Stimulated activated memory B cell treated with anti-CD40 and anti-IgM and Interleukin-4, amounts not matched to agents 10 μg/mL and 1 μg/mL and 100 μg/mL, for 72 hours (primary cell): ENCODE measurements at regions not wholly inside any gene's neighbourhood (a gene's known extent, or its start where the extent isn't known, plus 50 kb on each side); places are given as distances from the start of the nearest gene placed in this dataset.
"Not testable (repeated sequence)": the region's sequence is repeated elsewhere in the genome, so short reads cannot be mapped to it uniquely, and the experiment has no call there.

Experiments
- ATAC-seq: fragments of 150-1000 bp; cut with Tn5 transposase; 2 replicates; pipeline ENCODE4 v1.10.0; 2021
- H3K27ac Mint-ChIP-seq: one replicate; pipeline ENCODE4 v1.8.0; 2022; ENCODE audit warnings: mild to moderate bottlenecking, mixed read lengths
- H3K27me3 Mint-ChIP-seq: one replicate; pipeline ENCODE4 v1.8.0; 2022; ENCODE audit warnings: mixed read lengths
- H3K36me3 Mint-ChIP-seq: one replicate; pipeline ENCODE4 v1.8.0; 2022; ENCODE audit warnings: mixed read lengths
- H3K4me1 Mint-ChIP-seq: one replicate; pipeline ENCODE4 v1.8.0; 2022; ENCODE audit warnings: mixed read lengths
- H3K4me3 Mint-ChIP-seq: one replicate; pipeline ENCODE4 v1.8.0; 2022; ENCODE audit warnings: mild to moderate bottlenecking, moderate library complexity, mixed read lengths
- H3K9me3 Mint-ChIP-seq: one replicate; pipeline ENCODE4 v1.8.0; 2022; ENCODE audit warnings: mixed read lengths

DNA sequence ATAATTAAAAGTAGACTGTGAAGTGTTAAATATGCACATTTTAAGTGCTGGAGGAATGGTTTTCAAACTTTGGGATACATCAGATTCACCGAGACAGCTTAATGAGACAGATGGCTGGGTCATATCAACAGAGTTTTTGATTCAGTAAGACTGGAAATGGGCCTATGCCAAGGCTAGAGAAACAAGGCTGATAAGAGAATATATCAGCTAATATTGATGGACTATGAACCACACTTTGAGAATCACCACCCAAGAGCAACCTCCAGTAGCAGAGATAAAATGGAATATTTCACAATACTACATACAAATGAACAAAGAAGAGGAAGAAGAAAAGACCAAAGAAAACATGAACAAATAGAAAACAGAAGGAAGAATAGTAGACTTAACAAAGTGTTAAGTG lies 450.2 kb upstream of the KLHL29 start:
- Mint-ChIP-seq H3K36me3 (no peaks in the 10 kb centered on the region), H3K4me3 (no peak overlapping the region), H3K27ac (no peak overlapping the region)

DNA sequence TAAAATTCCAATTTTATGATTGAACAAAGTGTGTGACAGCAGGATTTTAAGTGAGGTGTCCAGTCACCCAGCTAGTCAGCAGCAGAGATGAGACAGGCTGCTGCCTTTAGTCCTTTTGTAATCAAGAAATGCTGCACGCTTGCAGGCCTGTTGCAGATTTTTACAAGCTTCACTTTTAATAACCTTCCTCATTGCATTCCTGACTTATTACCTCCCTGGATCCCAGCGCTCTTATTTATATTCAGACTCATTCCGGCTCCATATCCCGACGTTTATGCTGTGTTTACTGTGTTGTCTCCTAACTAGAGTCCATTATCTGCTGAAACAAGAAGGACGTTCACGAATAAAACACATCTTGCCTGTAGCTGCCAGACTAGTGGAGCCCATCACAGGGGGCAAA lies 442.5 kb upstream of the KLHL29 start:
- Mint-ChIP-seq H3K4me1 (no peaks in the 10 kb centered on the region), H3K4me3 (no peak overlapping the region), H3K27ac (no peak overlapping the region), H3K9me3 (peaks cover 2% of the 10 kb centered on the region), H3K36me3 (no peaks in the 10 kb centered on the region), H3K27me3 (no peaks in the 10 kb centered on the region)
- ATAC-seq, result no peak

More for the DNA sequence above, 450.2 kb upstream of the KLHL29 start:
- no peak for ATAC-seq
- Mint-ChIP-seq H3K9me3 (peaks cover 2% of the 10 kb centered on the region), H3K4me1 (no peaks in the 10 kb centered on the region), H3K27me3 (peaks cover 13% of the 10 kb centered on the region)

DNA sequence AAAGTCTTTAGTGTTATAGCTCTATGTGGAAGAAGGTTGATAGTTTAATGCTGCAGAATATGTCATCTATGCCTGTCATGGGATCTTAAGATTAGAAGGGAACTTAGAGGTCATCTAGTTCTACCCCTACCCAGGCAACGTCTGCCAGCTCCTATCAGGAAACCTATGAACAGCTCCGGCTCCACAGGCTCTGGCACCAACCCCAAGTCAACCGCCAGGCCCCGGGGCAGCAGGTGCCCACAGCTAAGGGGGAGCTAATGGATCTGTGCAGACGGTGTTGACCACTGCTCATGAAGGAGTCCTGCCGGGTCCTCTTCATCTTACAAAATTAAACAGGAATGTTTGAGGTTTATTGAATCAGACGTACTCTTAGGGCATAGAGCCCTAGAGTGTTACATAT lies 440.8 kb upstream of the KLHL29 start:
- Mint-ChIP-seq H3K9me3 (no peaks in the 10 kb centered on the region), H3K36me3 (no peaks in the 10 kb centered on the region), H3K4me1 (no peaks in the 10 kb centered on the region), H3K27ac (no peak overlapping the region), H3K27me3 (no peaks in the 10 kb centered on the region), H3K4me3 (no peak overlapping the region)
- ATAC-seq, result no peak

DNA sequence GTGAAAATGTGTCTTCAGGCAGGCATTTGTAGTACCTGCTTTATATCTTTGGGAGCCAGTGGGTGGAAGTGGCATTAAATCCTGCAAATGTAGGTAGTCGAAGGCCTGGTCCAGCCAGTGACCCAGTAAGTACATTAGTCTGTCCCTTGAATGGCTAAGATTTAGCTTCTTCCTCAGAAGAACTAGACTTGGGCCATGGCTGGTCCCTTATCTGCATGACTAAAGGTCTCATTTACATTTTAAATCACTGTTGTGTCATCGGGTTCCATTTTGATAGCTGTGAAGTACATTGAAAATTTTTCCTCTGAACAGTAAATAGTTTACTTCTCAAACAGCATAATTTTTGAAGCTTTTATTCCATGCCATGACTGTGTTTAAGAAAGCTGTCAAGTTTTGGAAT lies 438.4 kb upstream of the KLHL29 start:
- no peaks in the 10 kb centered on the region for H3K9me3 Mint-ChIP-seq
- H3K27me3 Mint-ChIP-seq, result no peaks in the 10 kb centered on the region
- no peaks in the 10 kb centered on the region for H3K36me3 Mint-ChIP-seq
- no peak for ATAC-seq
- no peak overlapping the region for H3K4me3 Mint-ChIP-seq
- H3K4me1 Mint-ChIP-seq, result no peaks in the 10 kb centered on the region
- H3K27ac Mint-ChIP-seq, result no peak overlapping the region

DNA sequence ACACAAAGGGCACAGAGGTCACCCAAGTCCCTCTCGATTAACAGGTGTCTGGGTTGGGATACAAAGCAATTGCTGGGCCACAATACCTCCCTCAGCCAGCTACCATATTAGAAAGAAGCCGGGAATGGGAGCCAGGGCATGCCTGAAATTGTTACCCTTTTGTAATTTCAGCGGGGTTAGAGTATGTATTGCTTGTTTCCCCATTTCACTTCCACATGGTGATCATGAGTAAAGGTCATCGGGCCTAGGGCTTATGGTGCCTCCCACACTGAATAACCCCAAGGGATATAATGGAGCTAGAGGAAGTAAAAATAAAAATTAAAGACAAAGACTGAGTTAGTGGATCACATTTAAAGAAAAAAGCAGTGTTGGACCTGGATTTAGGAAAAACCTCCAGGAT lies 437.2 kb upstream of the KLHL29 start:
- Mint-ChIP-seq H3K27ac (no peak overlapping the region), H3K9me3 (no peaks in the 10 kb centered on the region), H3K4me3 (no peak overlapping the region), H3K27me3 (no peaks in the 10 kb centered on the region), H3K36me3 (no peaks in the 10 kb centered on the region), H3K4me1 (no peaks in the 10 kb centered on the region)
- peak; percentile 77 for ATAC-seq

DNA sequence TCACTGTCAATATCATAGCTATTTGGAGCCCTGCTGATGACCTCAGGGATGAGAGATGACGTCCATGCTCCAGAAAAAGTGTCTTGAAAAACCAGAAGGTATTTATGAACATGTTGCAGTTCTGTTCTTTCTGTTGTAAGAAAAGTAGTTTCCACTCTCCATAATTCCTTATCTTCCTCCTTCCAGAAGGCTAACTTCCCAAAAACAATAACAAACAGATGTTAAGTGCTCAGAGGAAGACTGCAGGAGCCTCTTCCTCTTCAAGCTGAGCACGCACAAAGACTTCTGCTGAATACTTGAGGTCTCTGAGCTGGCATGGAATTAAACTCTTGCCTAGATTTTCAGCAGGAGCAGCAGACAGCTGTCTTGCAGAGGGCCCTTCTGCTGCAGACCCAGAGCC lies 434.5 kb upstream of the KLHL29 start:
- H3K4me1 Mint-ChIP-seq, result no peaks in the 10 kb centered on the region
- no peak for ATAC-seq
- no peaks in the 10 kb centered on the region for H3K36me3 Mint-ChIP-seq
- H3K4me3 Mint-ChIP-seq, result no peak overlapping the region
- H3K9me3 Mint-ChIP-seq, result no peaks in the 10 kb centered on the region
- H3K27ac Mint-ChIP-seq, result no peak overlapping the region
- no peaks in the 10 kb centered on the region for H3K27me3 Mint-ChIP-seq

DNA sequence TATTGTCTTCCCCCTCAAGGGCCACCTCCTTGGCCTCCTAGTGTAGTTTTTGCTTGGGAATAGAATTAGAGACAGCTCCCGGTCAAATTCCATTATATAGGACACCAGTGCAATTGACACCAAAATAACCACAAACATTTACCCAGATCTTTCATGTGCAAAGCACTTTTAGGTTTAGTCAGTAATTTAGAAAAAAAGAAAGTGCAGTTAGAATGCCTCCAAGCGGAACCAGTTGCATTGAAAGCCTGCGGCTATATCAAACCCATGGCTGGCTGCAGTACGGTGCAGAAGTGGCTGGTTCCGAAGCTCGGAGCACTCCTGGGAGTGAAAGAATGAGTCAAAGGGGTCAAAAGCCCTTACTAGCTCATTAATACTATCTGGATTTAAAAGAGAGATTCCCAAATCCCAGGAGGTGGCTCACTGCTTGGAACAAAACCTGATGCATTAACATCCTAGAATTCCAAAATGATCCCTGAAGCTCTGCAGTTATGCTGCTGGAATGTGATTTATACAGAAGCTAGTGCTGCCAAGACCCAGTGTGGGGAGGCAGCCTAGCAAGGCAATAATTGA lies 432.2 kb upstream of the KLHL29 start:
- ATAC-seq, result no peak
- Mint-ChIP-seq H3K4me1 (no peaks in the 10 kb centered on the region), H3K4me3 (no peak overlapping the region), H3K9me3 (no peaks in the 10 kb centered on the region), H3K27me3 (no peaks in the 10 kb centered on the region), H3K27ac (no peak overlapping the region), H3K36me3 (no peaks in the 10 kb centered on the region)

DNA sequence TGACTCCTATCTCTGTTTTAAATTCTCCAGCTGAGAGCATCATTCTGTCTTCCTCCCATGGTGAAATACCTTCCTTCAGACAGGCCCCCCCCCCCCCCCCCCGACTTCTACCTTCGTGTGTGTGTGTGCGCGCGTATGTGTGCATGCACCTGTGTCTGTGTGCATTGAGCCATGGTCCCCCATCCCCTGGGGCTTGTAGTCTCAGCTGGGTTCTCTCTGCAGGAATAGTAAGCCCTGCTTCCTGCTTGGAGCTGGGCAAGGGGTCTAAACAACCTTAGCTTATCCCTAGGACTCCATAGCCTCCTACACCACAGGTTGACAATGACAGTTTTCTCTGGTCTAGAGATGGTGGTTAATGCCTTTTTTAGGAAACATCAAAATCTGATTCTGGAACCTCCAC lies 427.5 kb upstream of the KLHL29 start:
- Mint-ChIP-seq H3K27me3 (no peaks in the 10 kb centered on the region), H3K36me3 (no peaks in the 10 kb centered on the region), H3K4me1 (no peaks in the 10 kb centered on the region), H3K27ac (no peak overlapping the region), H3K4me3 (no peak overlapping the region), H3K9me3 (no peaks in the 10 kb centered on the region)
- ATAC-seq, result no peak

DNA sequence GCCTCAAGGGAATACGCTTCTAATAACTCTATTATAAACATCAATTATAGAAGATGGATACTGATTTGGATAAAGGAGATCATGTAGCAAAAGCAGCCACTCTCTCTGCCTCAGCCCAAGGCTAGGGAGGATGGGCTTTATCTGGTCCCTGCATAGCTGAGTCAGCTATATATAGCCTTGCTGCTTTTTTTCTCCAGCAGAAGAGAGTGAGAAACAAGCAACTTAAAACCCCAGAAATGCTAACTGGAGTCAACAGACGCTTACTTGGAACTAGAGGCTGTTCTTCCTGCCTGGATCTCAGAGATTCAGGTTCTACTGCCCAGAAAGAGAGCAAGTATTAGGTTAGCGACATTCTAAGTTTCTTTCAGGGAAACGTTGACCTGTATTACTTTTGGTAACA lies 426.7 kb upstream of the KLHL29 start:
- no peaks in the 10 kb centered on the region for H3K9me3 Mint-ChIP-seq
- no peak overlapping the region for H3K4me3 Mint-ChIP-seq
- H3K4me1 Mint-ChIP-seq, result no peaks in the 10 kb centered on the region
- no peaks in the 10 kb centered on the region for H3K36me3 Mint-ChIP-seq
- H3K27me3 Mint-ChIP-seq, result no peaks in the 10 kb centered on the region
- ATAC-seq, result no peak
- H3K27ac Mint-ChIP-seq, result no peak overlapping the region

DNA sequence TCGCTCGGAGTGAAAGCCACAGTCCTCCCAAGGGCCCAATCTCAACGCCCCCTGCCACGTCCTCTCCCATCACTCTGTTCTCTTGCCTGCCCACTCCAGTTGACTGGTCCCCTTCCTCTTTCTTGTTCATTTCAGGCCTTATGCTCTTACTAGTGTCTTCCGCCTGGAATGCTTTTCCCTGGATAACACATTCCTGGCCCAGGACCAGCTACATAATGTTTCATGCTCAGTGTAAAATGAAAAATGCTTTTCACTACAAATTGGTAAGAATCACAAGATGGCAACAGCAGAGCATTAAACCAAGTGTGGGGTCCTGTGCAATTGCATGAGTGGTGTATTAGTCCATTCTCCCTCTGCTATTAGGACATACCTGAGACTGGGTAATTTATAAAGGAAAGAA lies 417.2 kb upstream of the KLHL29 start:
- H3K27me3 Mint-ChIP-seq, result peaks cover 13% of the 10 kb centered on the region
- H3K9me3 Mint-ChIP-seq, result peaks cover 3% of the 10 kb centered on the region
- H3K36me3 Mint-ChIP-seq, result no peaks in the 10 kb centered on the region
- no peak for ATAC-seq
- no peak overlapping the region for H3K27ac Mint-ChIP-seq
- H3K4me1 Mint-ChIP-seq, result no peaks in the 10 kb centered on the region
- H3K4me3 Mint-ChIP-seq, result no peak overlapping the region

DNA sequence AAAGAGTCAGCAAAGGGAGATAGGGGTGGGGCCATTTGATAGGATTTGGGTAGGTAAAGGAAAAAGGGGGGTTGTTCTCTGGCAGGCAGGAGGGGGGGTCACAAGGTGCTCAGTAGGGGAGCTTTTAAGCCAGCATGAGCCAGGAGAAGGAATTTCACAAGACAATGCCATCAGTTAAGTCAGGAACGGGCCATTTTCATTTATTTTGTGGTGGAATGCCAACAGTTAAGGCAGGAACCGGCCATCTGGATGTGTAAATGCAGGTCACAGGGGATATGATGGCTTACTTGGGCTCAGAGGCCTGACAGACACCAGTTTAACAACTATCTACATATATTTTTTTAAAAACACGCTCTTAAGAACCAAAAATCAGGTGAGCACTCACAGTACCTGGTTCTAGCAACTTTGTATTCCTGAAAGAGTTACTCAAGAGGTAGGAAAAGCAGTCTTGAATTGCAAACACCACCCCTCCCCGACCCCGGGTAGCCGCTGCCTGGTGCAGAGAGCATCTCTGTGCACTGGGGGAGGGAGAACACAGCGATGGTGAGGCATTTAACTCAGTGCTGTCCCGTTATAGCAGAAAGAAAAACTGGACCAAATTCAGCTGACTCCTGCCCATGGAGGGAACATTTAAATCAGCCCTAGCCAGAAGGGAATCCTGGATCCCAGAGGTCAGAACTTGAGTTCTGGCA lies 414.5 kb upstream of the KLHL29 start:
- peaks cover 13% of the 10 kb centered on the region for H3K27me3 Mint-ChIP-seq

DNA sequence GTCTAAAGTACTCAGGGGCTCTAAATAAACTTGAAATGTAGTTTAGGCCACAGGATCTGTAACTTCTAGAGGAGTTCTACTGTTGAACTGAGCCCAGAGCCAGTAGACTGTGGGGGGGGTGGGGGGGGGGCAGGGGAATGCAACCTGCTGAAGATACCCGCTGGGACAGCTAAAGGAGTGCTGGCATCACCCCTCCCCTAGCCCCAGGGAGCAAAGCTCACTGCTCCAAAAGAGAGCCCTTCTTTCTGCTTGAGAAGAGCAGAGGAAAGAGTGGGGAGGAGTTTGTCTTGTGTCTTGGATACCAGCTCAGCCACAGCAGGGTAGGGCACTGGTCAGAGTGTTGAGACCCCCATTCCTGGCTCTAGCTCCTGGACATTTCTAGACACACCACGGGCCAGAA lies 414.0 kb upstream of the KLHL29 start:
- Mint-ChIP-seq H3K9me3 (peaks cover 3% of the 10 kb centered on the region), H3K4me3 (no peak overlapping the region), H3K27me3 (peaks cover 13% of the 10 kb centered on the region), H3K4me1 (no peaks in the 10 kb centered on the region), H3K27ac (no peak overlapping the region), H3K36me3 (no peaks in the 10 kb centered on the region)
- no peak for ATAC-seq

More for the DNA sequence above, 414.5 kb upstream of the KLHL29 start:
- Mint-ChIP-seq H3K9me3 (peaks cover 3% of the 10 kb centered on the region), H3K4me1 (no peaks in the 10 kb centered on the region), H3K36me3 (no peaks in the 10 kb centered on the region), H3K4me3 (no peak overlapping the region), H3K27ac (no peak overlapping the region)
- ATAC-seq, result peak; percentile 8

DNA sequence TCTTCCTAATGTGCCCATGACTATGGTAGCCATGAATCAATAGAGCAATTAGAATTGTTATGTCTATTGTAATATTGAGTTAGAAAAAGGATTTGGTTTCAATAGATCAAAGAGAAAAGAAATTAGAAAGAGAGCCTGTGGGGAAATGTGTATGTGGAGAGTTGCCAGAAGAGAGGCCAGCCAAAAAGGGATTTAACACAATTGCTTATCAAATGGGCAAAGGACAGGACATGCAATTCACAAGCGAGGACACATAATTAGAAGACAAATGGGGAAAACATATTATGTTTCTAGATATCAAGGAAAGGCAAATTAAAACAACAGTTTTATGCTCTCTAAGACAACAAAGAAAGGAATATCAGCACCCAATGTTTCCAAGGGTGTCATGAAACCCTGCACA lies 403.2 kb upstream of the KLHL29 start:
- Mint-ChIP-seq H3K36me3 (no peaks in the 10 kb centered on the region), H3K27me3 (no peaks in the 10 kb centered on the region), H3K9me3 (peaks cover 6% of the 10 kb centered on the region), H3K27ac (no peak overlapping the region), H3K4me1 (no peaks in the 10 kb centered on the region), H3K4me3 (no peak overlapping the region)
- no peak for ATAC-seq

DNA sequence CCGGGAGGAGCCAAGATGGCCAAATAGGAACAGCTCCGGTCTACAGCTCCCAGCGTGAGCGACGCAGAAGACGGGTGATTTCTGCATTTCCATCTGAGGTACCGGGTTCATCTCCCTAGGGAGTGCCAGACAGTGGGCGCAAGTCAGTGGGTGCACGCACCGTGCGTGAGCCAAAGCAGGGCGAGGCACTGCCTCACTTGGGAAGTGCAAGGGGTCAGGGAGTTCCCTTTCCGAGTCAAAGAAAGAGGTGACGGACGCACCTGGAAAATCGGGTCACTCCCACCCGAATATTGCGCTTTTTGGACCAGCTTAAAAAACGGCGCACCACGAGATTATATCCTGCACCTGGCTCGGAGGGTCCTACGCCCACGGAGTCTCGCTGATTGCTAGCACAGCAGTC lies 400.8 kb upstream of the KLHL29 start:
- H3K27me3 Mint-ChIP-seq, ATAC-seq, H3K4me1 Mint-ChIP-seq, H3K36me3 Mint-ChIP-seq, H3K4me3 Mint-ChIP-seq, H3K27ac Mint-ChIP-seq, H3K9me3 Mint-ChIP-seq: not testable (repeated sequence)

DNA sequence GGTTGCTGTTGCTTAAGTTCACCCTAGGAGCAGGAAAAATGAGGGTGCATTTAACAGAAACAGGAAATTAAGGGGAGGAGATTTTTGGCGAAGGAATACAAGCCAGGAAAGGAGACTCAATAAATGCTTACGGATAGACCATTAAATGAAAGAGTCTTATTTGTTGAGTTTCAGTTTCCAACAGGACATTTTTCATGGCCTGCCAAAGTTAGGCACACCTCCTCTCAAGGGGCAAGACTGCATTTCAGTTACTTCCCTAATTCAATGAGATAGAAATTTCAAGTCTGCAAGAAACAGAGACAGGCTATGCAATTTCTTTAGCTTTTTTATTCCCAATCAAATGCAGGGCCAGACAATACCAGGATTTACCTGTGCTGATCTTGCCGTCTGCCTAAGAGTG lies 394.7 kb upstream of the KLHL29 start:
- no peak for ATAC-seq
- Mint-ChIP-seq H3K36me3 (no peaks in the 10 kb centered on the region), H3K27me3 (no peaks in the 10 kb centered on the region), H3K27ac (no peak overlapping the region), H3K4me1 (no peaks in the 10 kb centered on the region), H3K9me3 (no peaks in the 10 kb centered on the region), H3K4me3 (no peak overlapping the region)

DNA sequence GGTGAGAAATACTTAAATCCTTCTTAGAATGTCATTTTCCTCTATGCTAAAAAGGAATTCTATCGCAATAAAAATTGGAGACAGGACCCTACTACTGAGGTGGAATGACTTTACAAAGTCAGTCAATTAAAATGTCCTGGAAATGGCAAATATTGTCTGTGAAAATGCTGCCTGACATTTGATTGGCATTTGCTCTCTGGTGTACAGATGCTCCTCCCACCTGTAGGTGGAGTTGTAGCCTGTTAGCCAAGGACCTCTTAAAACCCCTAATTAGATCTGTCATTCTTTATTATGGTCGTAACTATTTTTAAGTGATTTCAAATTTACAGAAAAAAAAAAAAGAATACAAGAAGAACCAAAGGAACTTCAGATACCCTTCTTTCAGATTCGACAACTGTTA lies 393.1 kb upstream of the KLHL29 start:
- H3K27me3 Mint-ChIP-seq, result no peaks in the 10 kb centered on the region
- no peak for ATAC-seq

More for the DNA sequence above, 393.1 kb upstream of the KLHL29 start:
- Mint-ChIP-seq H3K4me1 (no peaks in the 10 kb centered on the region), H3K36me3 (no peaks in the 10 kb centered on the region), H3K9me3 (no peaks in the 10 kb centered on the region), H3K27ac (no peak overlapping the region), H3K4me3 (no peak overlapping the region)
